ENCODE measurements at regions not wholly inside any gene's neighbourhood (a gene's known extent, or its start where the extent isn't known, plus 50 kb on each side); places are given as distances from the start of the nearest gene placed in this dataset.
"Not testable (repeated sequence)": the region's sequence is repeated elsewhere in the genome, so short reads cannot be mapped to it uniquely, and the experiment has no call there.

DNA sequence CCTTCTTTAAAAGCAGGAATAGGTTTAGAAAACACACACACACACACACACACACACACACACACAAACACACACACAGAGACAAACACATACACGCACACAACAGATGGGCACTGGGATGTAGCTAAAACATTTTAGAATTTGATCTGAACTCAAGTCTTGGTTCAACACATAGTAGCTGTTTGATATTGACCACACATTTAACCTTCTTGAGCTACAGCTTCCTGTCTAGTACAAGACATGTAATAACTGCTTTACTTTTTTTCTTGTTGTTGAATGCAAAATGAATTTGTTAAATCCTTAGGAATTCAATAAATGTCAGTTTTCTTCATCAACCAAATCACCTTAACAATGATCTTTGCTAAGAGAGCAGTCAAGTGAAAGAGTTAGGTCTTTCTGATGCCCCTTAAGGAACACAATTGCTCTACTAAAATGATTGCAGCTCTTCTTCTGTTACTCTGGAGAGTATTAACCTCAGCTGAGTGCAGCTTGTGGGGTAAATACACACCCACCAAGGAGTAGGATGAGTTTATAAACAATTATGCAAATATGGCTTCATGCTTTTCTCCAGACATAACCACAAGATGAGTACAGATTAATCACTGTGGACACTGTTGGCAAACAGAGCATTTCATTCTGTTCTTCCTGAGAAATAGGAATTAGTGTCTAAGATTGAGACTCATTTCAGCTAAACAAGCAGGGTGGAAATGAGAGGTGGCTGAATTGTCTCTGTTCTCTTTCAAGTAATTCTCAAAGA, 302.9 kb upstream of the PAPPA start:
- Histone ChIP-seq H3K4me1 (ENCODE audit: control insufficient read depth in 2 of 2, insufficient read depth in 2 of 2, low read length in 1 of 2) (no peaks in the 10 kb centered on the region), H3K9me3 (ENCODE audit: control insufficient read depth in 2 of 2, insufficient read depth in 1 of 2, low read depth in 1 of 2, low read length in 1 of 2) (no peaks in the 10 kb centered on the region), H3K27ac (ENCODE audit: low read depth in 2 of 2, low read length in 1 of 2) (no peak overlapping the region), H3K36me3 (ENCODE audit: control insufficient read depth in 2 of 2, insufficient read depth in 2 of 2, low read length in 1 of 2) (no peaks in the 10 kb centered on the region), H3K4me3 (ENCODE audit: low read depth in 1 of 2, low read length in 2 of 2) (no peak overlapping the region), H3K27me3 (ENCODE audit: control insufficient read depth in 1 of 2, insufficient read depth in 2 of 2, low read length in 2 of 2) (peaks cover 0 to 2% of the 10 kb centered on the region in 2 donors)
- 26 to 81% methylated on average over 1 of the region's 1 CpG for WGBS, 2 donors

DNA sequence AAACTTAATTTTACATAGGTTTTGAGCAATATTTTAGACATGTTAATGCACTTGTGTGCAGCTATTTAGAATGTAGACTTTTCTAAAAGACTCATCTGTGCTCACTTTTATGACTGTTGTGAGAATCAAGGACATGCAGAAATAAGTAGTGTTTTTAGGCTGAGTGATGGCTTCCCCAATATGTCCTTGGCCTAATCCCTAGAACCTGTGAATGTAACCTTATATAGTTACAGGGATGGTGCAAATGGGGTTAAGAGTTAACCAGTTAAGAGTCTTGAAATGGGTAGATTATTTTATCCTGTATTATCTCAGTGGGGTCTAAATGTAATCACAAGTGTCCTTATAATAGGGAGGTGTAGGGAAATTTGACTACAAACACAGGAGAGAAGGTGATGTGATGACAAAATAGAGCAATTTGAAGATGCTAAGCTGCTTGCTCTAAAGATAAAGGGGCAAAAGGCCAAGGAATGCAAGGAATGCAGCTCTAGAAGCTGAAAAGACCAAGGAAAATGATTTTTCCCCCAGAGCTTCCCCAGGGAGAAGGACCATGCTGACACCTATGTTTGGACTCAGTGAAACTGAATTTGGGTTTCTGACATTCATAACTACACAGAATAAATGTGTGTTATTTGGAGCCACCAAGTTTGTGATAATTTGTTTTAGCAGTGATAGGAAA, 298.0 kb upstream of the PAPPA start:
- H3K4me1 ChIP-seq (ENCODE audit: control insufficient read depth in 2 of 2, insufficient read depth in 2 of 2, low read length in 1 of 2) = no peaks in the 10 kb centered on the region
- H3K4me3 ChIP-seq (ENCODE audit: low read depth in 1 of 2, low read length in 2 of 2) = no peak overlapping the region
- no peaks in the 10 kb centered on the region for H3K9me3 ChIP-seq (ENCODE audit: control insufficient read depth in 2 of 2, insufficient read depth in 1 of 2, low read depth in 1 of 2, low read length in 1 of 2)
- peaks cover 0 to 2% of the 10 kb centered on the region in 2 donors for H3K27me3 ChIP-seq (ENCODE audit: control insufficient read depth in 1 of 2, insufficient read depth in 2 of 2, low read length in 2 of 2)
- no peaks in the 10 kb centered on the region for H3K36me3 ChIP-seq (ENCODE audit: control insufficient read depth in 2 of 2, insufficient read depth in 2 of 2, low read length in 1 of 2)
- H3K27ac ChIP-seq (ENCODE audit: low read depth in 2 of 2, low read length in 1 of 2) = no peak overlapping the region

DNA sequence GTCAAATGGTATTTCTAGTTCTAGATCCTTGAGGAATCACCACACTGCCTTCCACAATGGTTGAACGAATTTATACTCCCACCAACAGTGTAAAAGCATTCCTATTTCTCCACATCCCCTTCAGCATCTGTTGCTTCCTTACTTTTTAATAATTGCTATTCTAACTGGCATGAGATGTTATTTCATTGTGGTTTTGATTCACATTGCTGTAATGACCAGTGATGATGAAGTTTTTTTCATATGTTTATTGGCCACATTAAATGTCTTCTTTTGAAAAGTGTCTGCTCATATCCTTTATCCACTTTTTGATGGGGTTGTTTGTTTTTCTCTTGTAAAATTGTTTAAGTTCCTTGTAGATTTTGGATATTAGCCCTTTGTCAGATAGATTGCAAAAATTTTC, 295.2 kb upstream of the PAPPA start:
- H3K4me3 ChIP-seq (ENCODE audit: low read depth in 1 of 2, low read length in 2 of 2); H3K4me1 ChIP-seq (ENCODE audit: control insufficient read depth in 2 of 2, insufficient read depth in 2 of 2, low read length in 1 of 2); H3K27me3 ChIP-seq (ENCODE audit: control insufficient read depth in 1 of 2, insufficient read depth in 2 of 2, low read length in 2 of 2); H3K36me3 ChIP-seq (ENCODE audit: control insufficient read depth in 2 of 2, insufficient read depth in 2 of 2, low read length in 1 of 2); H3K27ac ChIP-seq (ENCODE audit: low read depth in 2 of 2, low read length in 1 of 2); H3K9me3 ChIP-seq (ENCODE audit: control insufficient read depth in 2 of 2, insufficient read depth in 1 of 2, low read depth in 1 of 2, low read length in 1 of 2): not testable (repeated sequence)
- WGBS, 2 donors = 58 to 64% methylated on average over 1 of the region's 1 CpG

DNA sequence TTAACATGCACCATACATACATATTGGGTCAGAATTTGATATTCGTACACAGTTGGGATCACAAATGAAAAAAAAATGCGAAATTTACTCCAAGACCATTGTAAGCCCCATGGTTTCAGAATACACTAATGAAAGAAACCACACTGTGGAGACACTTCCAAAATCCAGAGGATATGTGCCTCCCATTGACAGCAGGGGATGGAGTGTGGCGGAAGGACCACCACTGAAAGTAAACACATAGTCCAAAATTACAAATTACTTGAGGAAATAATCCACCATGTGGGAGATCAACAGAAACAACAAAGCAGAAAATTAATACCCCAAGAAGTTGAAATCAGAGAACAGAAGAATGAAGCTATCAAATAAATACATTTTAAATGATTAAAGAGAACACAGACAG, 291.6 kb upstream of the PAPPA start:
- no peak overlapping the region for H3K4me3 ChIP-seq (ENCODE audit: low read depth in 1 of 2, low read length in 2 of 2)
- peaks cover 0 to 2% of the 10 kb centered on the region in 2 donors for H3K27me3 ChIP-seq (ENCODE audit: control insufficient read depth in 1 of 2, insufficient read depth in 2 of 2, low read length in 2 of 2)
- H3K4me1 ChIP-seq (ENCODE audit: control insufficient read depth in 2 of 2, insufficient read depth in 2 of 2, low read length in 1 of 2) = no peaks in the 10 kb centered on the region
- H3K9me3 ChIP-seq (ENCODE audit: control insufficient read depth in 2 of 2, insufficient read depth in 1 of 2, low read depth in 1 of 2, low read length in 1 of 2) = no peaks in the 10 kb centered on the region
- no peaks in the 10 kb centered on the region for H3K36me3 ChIP-seq (ENCODE audit: control insufficient read depth in 2 of 2, insufficient read depth in 2 of 2, low read length in 1 of 2)
- H3K27ac ChIP-seq (ENCODE audit: low read depth in 2 of 2, low read length in 1 of 2) = no peak overlapping the region
- WGBS, 2 donors = 87 to 89% methylated on average over 3 of the region's 3 CpGs

DNA sequence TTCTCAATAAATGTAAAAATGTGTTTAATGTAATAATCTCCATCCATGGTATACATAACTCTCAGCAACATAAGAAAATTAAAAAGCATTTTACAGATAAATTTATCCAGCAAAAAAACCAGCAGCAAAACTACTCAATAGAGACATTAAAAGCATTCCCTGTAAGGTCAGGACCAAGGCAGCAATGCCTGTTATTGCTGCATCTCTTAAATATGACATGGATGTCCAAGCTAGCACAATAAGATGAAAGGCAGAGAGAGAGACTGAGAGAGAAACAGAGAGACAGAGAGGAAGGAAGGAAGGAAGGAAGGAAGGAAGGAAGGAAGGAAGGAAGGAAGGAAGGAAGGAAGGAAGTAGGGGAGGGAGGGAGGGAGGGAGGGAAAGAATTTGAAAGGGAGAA, 289.0 kb upstream of the PAPPA start:
- no peak overlapping the region for H3K27ac ChIP-seq (ENCODE audit: low read depth in 2 of 2, low read length in 1 of 2)
- H3K4me1 ChIP-seq (ENCODE audit: control insufficient read depth in 2 of 2, insufficient read depth in 2 of 2, low read length in 1 of 2) = no peaks in the 10 kb centered on the region
- no peak overlapping the region for H3K4me3 ChIP-seq (ENCODE audit: low read depth in 1 of 2, low read length in 2 of 2)
- no peaks in the 10 kb centered on the region for H3K9me3 ChIP-seq (ENCODE audit: control insufficient read depth in 2 of 2, insufficient read depth in 1 of 2, low read depth in 1 of 2, low read length in 1 of 2)
- H3K27me3 ChIP-seq (ENCODE audit: control insufficient read depth in 1 of 2, insufficient read depth in 2 of 2, low read length in 2 of 2) = peaks cover 0 to 2% of the 10 kb centered on the region in 2 donors
- H3K36me3 ChIP-seq (ENCODE audit: control insufficient read depth in 2 of 2, insufficient read depth in 2 of 2, low read length in 1 of 2) = no peaks in the 10 kb centered on the region

DNA sequence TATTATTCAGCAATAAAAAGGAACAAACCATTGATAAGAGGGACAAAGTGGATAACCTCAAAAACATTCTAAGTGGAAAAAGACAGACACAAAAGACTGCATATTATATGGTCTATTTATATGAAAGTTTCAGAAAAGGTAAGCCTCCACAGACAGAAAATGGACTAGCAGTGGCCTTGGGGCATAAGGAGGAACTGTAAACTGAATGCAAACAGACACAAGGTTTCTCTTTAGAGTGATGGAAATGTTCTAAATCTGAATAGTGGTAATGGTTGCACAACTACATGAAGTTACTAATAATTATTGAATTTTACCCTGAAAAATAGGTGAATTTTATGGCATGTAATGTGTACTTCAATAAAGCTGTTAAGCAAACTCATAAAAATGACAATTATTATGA, 286.3 kb upstream of the PAPPA start:
- Histone ChIP-seq H3K36me3 (ENCODE audit: control insufficient read depth in 2 of 2, insufficient read depth in 2 of 2, low read length in 1 of 2) (no peaks in the 10 kb centered on the region), H3K27ac (ENCODE audit: low read depth in 2 of 2, low read length in 1 of 2) (no peak overlapping the region), H3K9me3 (ENCODE audit: control insufficient read depth in 2 of 2, insufficient read depth in 1 of 2, low read depth in 1 of 2, low read length in 1 of 2) (no peaks in the 10 kb centered on the region), H3K4me1 (ENCODE audit: control insufficient read depth in 2 of 2, insufficient read depth in 2 of 2, low read length in 1 of 2) (no peaks in the 10 kb centered on the region), H3K4me3 (ENCODE audit: low read depth in 1 of 2, low read length in 2 of 2) (no peak overlapping the region), H3K27me3 (ENCODE audit: control insufficient read depth in 1 of 2, insufficient read depth in 2 of 2, low read length in 2 of 2) (no peaks in the 10 kb centered on the region)

DNA sequence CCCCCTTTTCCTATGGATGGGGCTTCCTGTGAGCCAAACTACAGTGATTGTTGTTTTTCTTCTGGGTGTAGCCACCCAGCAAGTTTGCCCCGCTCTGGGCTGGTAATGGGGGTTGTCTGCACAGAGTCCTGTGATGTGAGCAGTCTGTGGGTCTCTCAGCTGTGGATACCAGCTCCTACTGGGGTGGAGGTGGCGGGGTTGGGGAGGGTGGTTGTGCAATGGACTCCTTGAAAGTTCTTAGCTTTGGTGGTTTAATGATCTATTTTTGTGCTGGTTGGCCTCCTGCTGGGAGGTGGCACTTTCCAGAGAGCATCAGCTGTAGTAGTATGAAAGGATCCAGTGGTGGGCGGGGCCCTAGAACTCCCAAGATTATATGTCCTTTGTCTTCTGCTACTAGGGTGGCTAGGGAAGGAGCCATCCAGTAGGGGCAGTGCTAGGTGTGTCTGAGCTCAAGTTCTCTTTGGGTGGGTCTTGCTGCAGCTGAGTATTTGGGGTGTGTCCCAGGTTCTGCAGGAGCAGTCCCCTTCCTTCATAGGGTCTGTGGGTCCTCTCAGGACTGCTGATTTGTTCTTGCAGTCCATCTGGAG, 275.6 kb upstream of the PAPPA start:
- WGBS, 2 donors = 64 to 82% methylated on average over 3 of the region's 3 CpGs
- peak overlapping the region in 1 of 2 donors; percentile 60 for H3K27ac ChIP-seq (ENCODE audit: low read depth in 2 of 2, low read length in 1 of 2)
- H3K4me1 ChIP-seq (ENCODE audit: control insufficient read depth in 2 of 2, insufficient read depth in 2 of 2, low read length in 1 of 2) = peaks cover 2 to 10% of the 10 kb centered on the region in 2 donors
- no peaks in the 10 kb centered on the region for H3K9me3 ChIP-seq (ENCODE audit: control insufficient read depth in 2 of 2, insufficient read depth in 1 of 2, low read depth in 1 of 2, low read length in 1 of 2)
- H3K4me3 ChIP-seq (ENCODE audit: low read depth in 1 of 2, low read length in 2 of 2) = no peak overlapping the region
- H3K27me3 ChIP-seq (ENCODE audit: control insufficient read depth in 1 of 2, insufficient read depth in 2 of 2, low read length in 2 of 2) = no peaks in the 10 kb centered on the region
- H3K36me3 ChIP-seq (ENCODE audit: control insufficient read depth in 2 of 2, insufficient read depth in 2 of 2, low read length in 1 of 2) = no peaks in the 10 kb centered on the region

DNA sequence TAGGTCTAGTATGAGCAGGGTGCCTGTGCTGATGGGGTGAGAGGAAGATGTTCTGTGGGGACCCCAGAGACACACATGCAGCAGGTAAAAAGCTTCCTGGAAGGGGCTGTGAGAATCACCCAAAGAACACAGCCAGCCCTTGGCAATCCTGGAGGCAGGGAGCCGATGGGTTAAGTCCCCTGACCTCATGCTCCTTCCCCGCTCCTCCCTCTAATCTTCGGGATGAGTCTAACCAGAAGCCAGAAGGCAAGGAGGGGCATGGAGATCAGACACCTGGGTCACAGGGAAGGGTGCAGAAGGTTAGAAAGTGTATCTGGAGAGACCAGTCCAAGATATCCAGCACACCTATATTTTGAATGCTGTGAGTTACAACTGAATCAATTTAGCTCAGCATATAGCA, 274.1 kb upstream of the PAPPA start:
- Histone ChIP-seq H3K9me3 (ENCODE audit: control insufficient read depth in 2 of 2, insufficient read depth in 1 of 2, low read depth in 1 of 2, low read length in 1 of 2) (no peaks in the 10 kb centered on the region), H3K27me3 (ENCODE audit: control insufficient read depth in 1 of 2, insufficient read depth in 2 of 2, low read length in 2 of 2) (no peaks in the 10 kb centered on the region), H3K4me3 (ENCODE audit: low read depth in 1 of 2, low read length in 2 of 2) (no peak overlapping the region), H3K4me1 (ENCODE audit: control insufficient read depth in 2 of 2, insufficient read depth in 2 of 2, low read length in 1 of 2) (peaks cover 2 to 10% of the 10 kb centered on the region in 2 donors), H3K27ac (ENCODE audit: low read depth in 2 of 2, low read length in 1 of 2) (peak overlapping the region in 1 of 2 donors; percentile 51), H3K36me3 (ENCODE audit: control insufficient read depth in 2 of 2, insufficient read depth in 2 of 2, low read length in 1 of 2) (no peaks in the 10 kb centered on the region)
- 23 to 27% methylated on average over 3 of the region's 3 CpGs for WGBS, 2 donors

DNA sequence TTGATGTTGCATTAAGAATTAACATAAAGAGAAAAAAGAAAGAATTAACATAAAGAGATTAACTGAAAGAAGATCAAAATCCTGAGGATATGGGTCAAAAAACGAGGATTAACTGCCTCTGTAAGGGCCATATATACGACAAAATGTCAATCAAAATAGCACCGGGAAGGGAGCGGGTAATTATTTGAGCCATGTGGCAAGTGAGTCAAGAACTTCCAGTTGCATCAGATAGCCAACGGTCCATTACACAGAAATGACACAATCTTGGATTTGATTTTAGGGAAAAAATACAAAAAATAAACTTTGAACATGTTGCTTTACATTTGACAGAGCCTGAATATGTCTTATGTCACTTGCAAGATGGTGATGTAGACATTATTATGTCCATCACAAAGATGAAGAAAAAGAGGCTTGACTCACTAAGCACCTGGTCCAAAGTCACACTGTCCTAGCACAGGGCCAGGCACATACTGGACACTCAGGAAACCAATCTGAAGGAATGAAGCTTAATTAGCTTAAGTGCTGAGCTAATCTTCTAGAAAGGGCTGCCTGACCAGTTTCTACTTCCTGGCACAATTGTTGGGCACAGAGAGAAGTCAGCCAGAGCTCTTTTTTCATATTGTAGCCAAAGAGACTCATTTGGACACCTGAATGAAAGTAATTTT, 273.2 kb upstream of the PAPPA start:
- Histone ChIP-seq H3K9me3 (ENCODE audit: control insufficient read depth in 2 of 2, insufficient read depth in 1 of 2, low read depth in 1 of 2, low read length in 1 of 2) (no peaks in the 10 kb centered on the region), H3K36me3 (ENCODE audit: control insufficient read depth in 2 of 2, insufficient read depth in 2 of 2, low read length in 1 of 2) (no peaks in the 10 kb centered on the region), H3K4me3 (ENCODE audit: low read depth in 1 of 2, low read length in 2 of 2) (no peak overlapping the region), H3K27me3 (ENCODE audit: control insufficient read depth in 1 of 2, insufficient read depth in 2 of 2, low read length in 2 of 2) (no peaks in the 10 kb centered on the region), H3K27ac (ENCODE audit: low read depth in 2 of 2, low read length in 1 of 2) (peak overlapping the region in 1 of 2 donors; percentile 55), H3K4me1 (ENCODE audit: control insufficient read depth in 2 of 2, insufficient read depth in 2 of 2, low read length in 1 of 2) (peaks cover 2 to 10% of the 10 kb centered on the region in 2 donors)
- WGBS, 2 donors = 53 to 55% methylated on average over 5 of the region's 5 CpGs

All from esophagus (tissue), 2 donors.